ENCODE measurements at regions not wholly inside any gene's neighbourhood (a gene's known extent, or its start where the extent isn't known, plus 50 kb on each side); places are given as distances from the start of the nearest gene placed in this dataset.

GRCh38 chr13:66003558-66003957 is 1226.6 kb downstream of the PCDH9 start:
- TF ChIP-seq CTCF (IDR thresholded peaks at IDR 0.05): no peak
- no peak for TF ChIP-seq CBFB (CRISPR knock-in tag; IDR thresholded peaks at IDR 0.05; ENCODE audit: low read depth)
- no peak for TF ChIP-seq ZNF138 (CRISPR knock-in tag; conservative IDR thresholded peaks at IDR 0.05)
- no peak for TF ChIP-seq FOXP1 (CRISPR knock-in tag; IDR thresholded peaks at IDR 0.05; ENCODE audit: borderline replicate concordance)
- no peak for TF ChIP-seq USF2 (CRISPR knock-in tag; IDR thresholded peaks at IDR 0.05)
- no peak for TF ChIP-seq STAT6 (CRISPR knock-in tag; conservative IDR thresholded peaks at IDR 0.05; ENCODE audit: low read depth)
